Ascending aorta (tissue), 2 donors: ENCODE measurements at regions not wholly inside any gene's neighbourhood (a gene's known extent, or its start where the extent isn't known, plus 50 kb on each side); places are given as distances from the start of the nearest gene placed in this dataset.

ENCODE experiments used
- DNase-seq, 2 donors: peaks; one replicate each; pipeline ENCODE4 v3.0.0-alpha.2; 2019; ENCODE audit warnings: low spot score in 2 of 2
- H3K27ac ChIP-seq, 2 donors: fragments of 200-600 bp; sonication (generic); one replicate each; pipeline ENCODE4 v1.5.1; 2016 to 2017; ENCODE audit warnings: mild to moderate bottlenecking in 1 of 2
- H3K27me3 ChIP-seq: fragments of 200-600 bp; sonication (generic); one replicate; pipeline ENCODE4 v1.5.1; 2017
- H3K36me3 ChIP-seq, 2 donors: fragments of 200-600 bp; sonication (generic); one replicate each; pipeline ENCODE4 v1.5.1; 2016
- H3K4me1 ChIP-seq, 2 donors: fragments of 200-600 bp; sonication (generic); one replicate each; pipeline ENCODE4 v1.5.1; 2016 to 2017; ENCODE audit warnings: mild to moderate bottlenecking in 1 of 2
- H3K4me3 ChIP-seq, 2 donors: fragments of 200-600 bp; sonication (generic); one replicate each; pipeline ENCODE4 v1.5.1; 2016 to 2017; ENCODE audit warnings: mild to moderate bottlenecking in 1 of 2
- H3K9me3 ChIP-seq, 2 donors: fragments of 200-600 bp; sonication (generic); one replicate each; pipeline ENCODE4 v1.5.1; 2016
- CTCF ChIP-seq, 3 experiments: fragments of 200-600 bp in 2 of 3; fragments of 450-650 bp in 1 of 3; sonication (generic) in 2 of 3; IDR thresholded peaks; one replicate each; pipeline ENCODE4 v1.5.1; 2016 to 2019; ENCODE audit warnings: antibody characterized with exemption in 3 of 3, mild to moderate bottlenecking in 1 of 3, moderate library complexity in 1 of 3
- intact Hi-C: fragments of 100-400 bp; cut with DNase I; formaldehyde crosslinking; loops from one replicate; pipeline ENCODE4 v1.15.1; 2023

GRCh38 chr11:69348414-69349235 is 54.7 kb downstream of the MYEOV start:
- Histone ChIP-seq H3K9me3 (no peaks in the 10 kb centered on the region), H3K36me3 (no peaks in the 10 kb centered on the region), H3K27ac (no peak overlapping the region), H3K4me1 (no peaks in the 10 kb centered on the region), H3K27me3 (no peaks in the 10 kb centered on the region), H3K4me3 (no peak overlapping the region)
- intact Hi-C loops = no loop called here
- no peak for TF ChIP-seq CTCF (IDR thresholded peaks at IDR 0.05)
- DNase-seq = no peak

GRCh38 chr11:69350040-69350439 is 56.1 kb downstream of the MYEOV start:
- H3K36me3 ChIP-seq = no peaks in the 10 kb centered on the region
- H3K4me1 ChIP-seq = no peaks in the 10 kb centered on the region
- no peak overlapping the region for H3K4me3 ChIP-seq
- intact Hi-C loops = no loop called here
- no peaks in the 10 kb centered on the region for H3K9me3 ChIP-seq
- TF ChIP-seq CTCF (IDR thresholded peaks at IDR 0.05) = no peak
- DNase-seq = no peak
- H3K27me3 ChIP-seq = no peaks in the 10 kb centered on the region
- no peak overlapping the region for H3K27ac ChIP-seq

- DNase-seq = no peak
- H3K9me3 ChIP-seq = no peaks in the 10 kb centered on the region
- intact Hi-C loops = no loop called here
- TF ChIP-seq CTCF (IDR thresholded peaks at IDR 0.05) = no peak
- H3K4me3 ChIP-seq = no peak overlapping the region
- H3K4me1 ChIP-seq = no peaks in the 10 kb centered on the region
- H3K27me3 ChIP-seq = no peaks in the 10 kb centered on the region
- no peak overlapping the region for H3K27ac ChIP-seq
- H3K36me3 ChIP-seq = no peaks in the 10 kb centered on the region
Observed at GRCh38 chr11:69350596-69350995, 56.6 kb downstream of the MYEOV start.

- Histone ChIP-seq H3K27me3 (no peaks in the 10 kb centered on the region), H3K9me3 (no peaks in the 10 kb centered on the region), H3K27ac (no peak overlapping the region), H3K4me1 (no peaks in the 10 kb centered on the region), H3K4me3 (no peak overlapping the region), H3K36me3 (no peaks in the 10 kb centered on the region)
- TF ChIP-seq CTCF (IDR thresholded peaks at IDR 0.05) = no peak
- no peak for DNase-seq
- intact Hi-C loops = no loop called here
Observed at GRCh38 chr11:69351460-69351859, 57.5 kb downstream of the MYEOV start.

DNA sequence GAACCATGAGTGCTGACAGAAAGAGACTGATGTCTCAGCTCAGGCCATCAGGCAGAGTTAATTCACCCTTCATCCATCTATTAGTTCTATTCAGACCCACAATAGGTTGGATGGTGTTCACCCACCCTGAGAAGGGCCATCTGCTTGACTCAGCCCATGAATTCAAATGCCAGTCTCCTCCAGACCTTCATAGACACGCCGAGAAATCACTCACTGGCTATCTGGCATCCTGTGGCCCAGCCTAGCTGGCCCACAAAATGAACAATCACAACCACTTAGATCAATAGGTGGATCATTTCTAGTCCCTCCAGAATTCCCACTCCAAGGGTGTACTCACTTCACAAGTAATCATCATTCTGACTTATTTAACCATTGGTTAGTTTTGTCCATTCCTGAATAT is 58.2 kb downstream of the MYEOV start:
- no peak for TF ChIP-seq CTCF (IDR thresholded peaks at IDR 0.05)
- Histone ChIP-seq H3K4me3 (no peak overlapping the region), H3K36me3 (no peaks in the 10 kb centered on the region), H3K4me1 (peaks cover 0 to 2% of the 10 kb centered on the region in 2 donors), H3K27ac (no peak overlapping the region), H3K27me3 (no peaks in the 10 kb centered on the region), H3K9me3 (no peaks in the 10 kb centered on the region)
- intact Hi-C loops = no loop called here
- DNase-seq = peak in 1 of 2 donors; percentile 13
